Inferior parietal cortex (tissue), 1 donor: ENCODE measurements at regions not wholly inside any gene's neighbourhood (a gene's known extent, or its start where the extent isn't known, plus 50 kb on each side); places are given as distances from the start of the nearest gene placed in this dataset.

ENCODE experiments used
- DNase-seq: peaks from one replicate; pipeline ENCODE4 v3.0.0-alpha.2; 2016; ENCODE audit errors: extremely low spot score

- DNase-seq, result no peak
Measured at GRCh38 chr10:55001422-55001821, 200.4 kb upstream of the PCDH15 start.

DNA sequence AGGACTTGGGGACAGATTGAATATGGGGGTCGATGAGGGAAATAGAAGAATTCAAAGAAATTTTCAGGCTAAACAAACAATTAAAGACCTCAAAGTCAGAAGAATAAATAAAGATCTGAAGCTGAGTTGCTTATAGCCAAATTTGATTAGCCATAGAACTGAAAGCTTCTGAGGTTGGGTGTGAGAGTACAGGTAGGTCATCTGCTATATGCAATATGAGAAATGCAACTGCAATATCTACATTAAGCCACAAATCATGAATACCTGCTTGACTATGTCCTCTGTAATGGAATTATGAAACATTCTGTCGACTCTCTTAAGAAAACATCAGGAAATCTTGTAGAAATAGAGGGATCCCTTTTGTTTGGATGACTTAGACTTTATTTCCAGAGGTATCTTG is 192.1 kb upstream of the PCDH15 start:
- DNase-seq, result no peak

DNA sequence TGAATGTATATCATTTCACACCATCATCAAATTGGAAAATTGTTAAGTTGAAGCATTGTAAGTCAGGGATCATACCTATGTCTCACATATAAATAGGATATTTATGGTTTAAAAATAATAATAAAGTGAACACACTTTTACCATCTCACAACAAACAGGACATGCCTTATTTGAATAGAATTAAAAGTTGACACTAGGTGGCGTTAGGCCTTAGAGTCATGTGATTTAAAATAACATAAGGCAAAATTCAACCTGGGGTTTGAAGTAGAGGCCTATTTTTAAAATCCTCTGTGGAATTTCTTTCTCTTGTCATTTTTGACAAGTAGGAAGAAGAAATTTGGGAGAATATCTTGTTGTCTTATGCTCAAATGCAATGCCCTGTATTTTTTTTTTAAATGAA is 184.7 kb upstream of the PCDH15 start:
- DNase-seq, result peak; percentile 15

GRCh38 chr10:54983255-54983654 is 182.2 kb upstream of the PCDH15 start:
- no peak for DNase-seq

- no peak for DNase-seq
Measured at GRCh38 chr10:54962134-54962900, 161.3 kb upstream of the PCDH15 start.

DNA sequence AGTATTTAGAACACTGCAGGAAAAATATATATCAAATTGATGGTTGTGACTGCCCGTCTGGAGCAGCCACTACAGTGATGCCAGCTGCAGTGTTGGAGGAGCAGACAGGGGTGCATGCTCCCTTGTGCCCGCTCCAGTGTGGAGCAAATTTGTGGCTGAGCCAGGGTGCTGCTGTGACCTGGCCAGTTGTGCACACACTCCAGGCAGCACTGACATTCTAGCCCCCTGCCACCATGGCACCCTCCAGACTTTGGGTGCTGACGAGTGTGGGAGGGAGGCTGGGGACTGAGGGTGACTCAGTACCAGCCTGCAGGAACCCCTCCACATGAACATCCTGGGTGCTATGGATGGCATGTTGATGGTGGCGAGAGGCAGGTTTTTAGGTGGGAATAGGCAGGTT is 160.0 kb upstream of the PCDH15 start:
- no peak for DNase-seq

DNA sequence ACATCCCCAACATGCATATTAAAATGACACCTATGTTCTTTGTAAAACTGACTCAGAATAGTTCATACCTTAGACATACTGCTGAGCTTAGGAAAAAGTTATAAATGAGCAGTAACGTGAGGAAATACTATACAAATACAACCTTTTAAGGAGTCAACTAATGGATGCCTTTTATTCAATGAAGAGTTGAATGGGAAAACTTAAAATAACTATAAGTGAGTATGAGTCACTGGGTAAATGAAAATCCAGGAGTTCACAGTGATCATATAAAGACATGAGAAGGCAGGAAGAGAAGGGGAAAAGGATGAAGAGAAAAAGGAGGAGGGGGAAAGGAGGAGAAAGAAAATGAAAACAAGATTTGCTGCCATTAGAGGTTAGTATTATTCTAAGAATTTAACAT is 157.8 kb upstream of the PCDH15 start:
- DNase-seq, result no peak

DNA sequence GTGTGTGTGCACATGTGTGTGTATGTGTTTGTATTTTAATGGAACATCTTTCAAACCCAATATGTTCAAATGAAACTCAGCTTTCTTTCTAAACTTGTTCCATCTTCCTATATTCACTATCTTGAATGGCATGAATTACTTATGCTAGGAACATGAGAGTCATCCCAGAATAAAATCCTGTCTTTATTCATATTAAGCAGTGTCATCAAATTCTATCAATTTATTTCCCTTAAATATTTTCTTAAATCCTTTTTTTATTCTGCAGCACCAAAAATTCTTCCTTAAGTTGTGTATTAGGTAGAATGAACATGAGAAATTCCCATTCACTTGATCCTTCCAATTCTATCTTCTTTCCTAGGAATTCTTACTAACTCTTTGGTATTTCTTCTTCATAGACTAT is 146.6 kb upstream of the PCDH15 start:
- no peak for DNase-seq

- no peak for DNase-seq
Measured at GRCh38 chr10:54940418-54940817, 139.4 kb upstream of the PCDH15 start.

- DNase-seq, result no peak
Measured at GRCh38 chr10:54914049-54914448, 113.0 kb upstream of the PCDH15 start.

DNA sequence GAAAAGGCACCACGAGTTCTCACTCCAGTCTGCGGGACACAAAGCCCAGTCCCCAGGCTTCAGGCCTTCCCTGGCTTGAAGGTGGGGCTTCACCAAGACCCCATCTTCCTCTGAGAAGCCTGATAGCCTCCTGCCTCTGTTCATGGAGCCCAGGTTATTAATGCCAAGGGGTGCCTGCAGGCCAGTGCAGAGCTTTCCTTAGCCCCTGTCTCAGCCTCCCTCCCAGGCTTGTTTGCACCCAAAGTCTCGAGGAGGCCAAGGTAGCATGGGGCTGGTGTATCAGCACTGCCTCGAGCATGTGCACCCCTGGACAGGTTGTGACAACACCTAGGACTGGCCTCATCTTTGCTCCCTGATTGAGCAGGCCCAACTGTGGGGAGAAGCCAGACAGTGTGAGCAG is 108.1 kb upstream of the PCDH15 start:
- DNase-seq, result no peak

GRCh38 chr10:54908019-54908418 is 107.0 kb upstream of the PCDH15 start:
- DNase-seq, result no peak

DNA sequence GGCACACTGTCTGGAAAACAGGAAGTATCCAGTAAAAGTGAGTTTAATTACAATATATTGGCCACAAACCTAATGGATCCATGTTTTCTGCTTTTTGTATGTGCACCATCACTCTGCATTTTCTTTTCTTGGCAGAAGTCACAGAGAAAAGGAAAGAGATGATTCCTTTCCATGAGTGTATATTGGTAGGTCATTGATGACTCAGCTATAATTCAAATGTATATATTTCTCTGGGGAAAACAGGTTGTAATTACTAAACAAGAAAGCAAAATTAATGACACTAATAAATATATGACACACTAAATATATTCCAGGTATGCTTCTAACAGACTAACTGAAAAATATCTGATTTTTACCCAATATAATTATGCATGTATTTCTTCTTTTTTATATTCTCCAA is 105.9 kb upstream of the PCDH15 start:
- DNase-seq, result no peak

- DNase-seq, result no peak
Measured at GRCh38 chr10:54905578-54906192, 104.7 kb upstream of the PCDH15 start.

- DNase-seq, result no peak
Measured at GRCh38 chr10:54904833-54905232, 103.8 kb upstream of the PCDH15 start.

- DNase-seq, result no peak
Measured at GRCh38 chr10:54903745-54904144, 102.7 kb upstream of the PCDH15 start.

GRCh38 chr10:54900584-54900983 is 99.6 kb upstream of the PCDH15 start:
- no peak for DNase-seq

DNA sequence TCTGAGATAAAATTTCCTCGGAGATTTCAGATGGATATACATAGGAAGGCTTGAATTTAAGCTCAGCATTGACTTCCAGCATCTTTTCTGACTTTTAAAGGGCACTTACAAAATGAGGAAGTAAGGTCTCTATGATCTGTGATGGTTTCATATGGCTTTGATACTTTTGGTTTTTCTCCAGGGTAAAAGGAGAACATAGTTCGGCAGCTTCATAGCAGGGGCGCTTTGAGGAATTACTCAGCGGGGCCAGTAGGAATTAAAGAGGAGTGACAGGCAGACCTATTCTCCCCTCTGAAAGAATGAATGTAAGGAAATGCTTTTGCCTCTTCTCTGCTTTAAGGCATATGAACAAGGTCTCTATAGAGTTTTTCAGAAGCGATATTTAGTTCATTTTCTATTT is 80.0 kb upstream of the PCDH15 start:
- DNase-seq, result no peak

- DNase-seq, result no peak
Measured at GRCh38 chr10:54869022-54869421, 68.0 kb upstream of the PCDH15 start.

DNA sequence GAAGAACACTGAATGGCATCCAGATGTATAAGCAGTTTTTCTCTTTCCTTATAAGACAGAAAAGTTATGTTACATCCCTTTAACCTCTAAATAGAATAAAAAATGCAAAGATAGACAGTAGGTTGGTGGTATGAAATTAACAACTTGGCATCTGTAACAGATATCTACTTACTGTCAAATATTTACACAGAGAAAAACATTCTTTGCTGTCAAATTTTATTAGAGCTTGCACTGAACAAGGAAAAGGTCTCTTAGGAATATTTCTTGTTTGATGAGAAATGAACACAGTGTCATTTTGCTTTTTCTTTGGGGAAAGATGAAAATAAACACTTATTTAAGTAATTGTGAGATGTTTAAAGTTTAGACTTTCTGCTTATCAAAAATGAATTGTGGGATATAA is 65.6 kb upstream of the PCDH15 start:
- no peak for DNase-seq

DNA sequence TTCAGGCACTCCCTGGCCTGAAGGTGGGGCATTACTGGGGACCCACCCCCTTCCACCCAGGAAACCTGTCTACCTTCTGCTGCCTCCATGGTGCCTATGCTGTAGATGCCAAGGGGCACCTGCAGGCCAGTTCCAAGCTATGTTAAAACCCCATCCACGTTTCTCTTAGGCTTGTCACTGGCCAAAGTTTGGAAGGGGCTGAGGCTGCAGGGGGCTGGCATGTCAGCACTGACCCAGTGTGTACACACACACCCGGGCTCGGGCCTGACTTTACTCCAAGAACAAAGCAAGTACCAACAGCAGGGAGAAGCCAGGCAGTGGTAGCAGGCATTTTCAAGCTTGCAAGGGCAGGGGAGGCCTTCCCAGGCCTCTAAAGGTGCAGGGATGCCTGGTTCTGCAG is 53.8 kb upstream of the PCDH15 start:
- no peak for DNase-seq

DNA sequence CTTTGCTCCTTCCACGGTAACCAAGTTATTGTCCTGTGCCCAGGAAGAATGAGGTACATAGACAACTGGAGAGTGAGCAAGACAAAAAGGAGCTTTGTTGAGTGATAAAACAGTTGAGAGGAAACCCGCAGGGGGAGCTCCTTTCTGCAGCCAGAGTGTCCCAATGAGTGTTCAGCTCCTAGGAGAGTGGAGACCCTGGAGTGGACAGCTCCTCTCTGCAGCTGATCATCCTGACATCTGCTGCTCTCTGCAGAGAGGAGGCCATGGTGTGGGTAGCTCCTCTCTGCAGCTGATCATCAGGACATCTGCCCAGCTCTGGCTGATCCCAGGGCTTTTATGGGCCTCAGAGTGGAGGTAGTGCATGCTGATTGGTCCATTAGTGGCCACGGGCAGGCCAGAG is 53.4 kb upstream of the PCDH15 start:
- no peak for DNase-seq

DNA sequence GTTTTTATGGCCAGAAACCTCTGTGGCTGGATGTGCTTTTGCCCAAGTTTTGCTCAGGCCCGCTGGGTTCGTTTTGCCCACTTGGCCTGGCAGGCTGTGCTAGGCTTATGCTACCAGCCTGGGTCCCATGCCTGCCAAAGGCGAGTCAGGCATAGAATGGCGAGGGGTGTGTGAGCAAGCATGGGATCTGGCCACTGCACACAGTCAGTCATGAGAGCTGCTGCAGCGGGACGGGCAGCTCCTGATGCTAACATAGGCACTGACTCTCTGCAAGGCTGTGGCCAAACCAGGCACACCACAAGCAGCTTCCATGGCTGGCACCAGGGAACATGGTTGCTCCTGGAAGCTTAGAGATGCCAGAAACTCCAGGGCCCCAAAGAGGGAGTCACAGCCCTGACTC is 52.9 kb upstream of the PCDH15 start:
- no peak for DNase-seq
